T-helper 1 cell treated with Interleukin-12 subunit alpha and Interleukin-12 subunit beta and Interleukin-4 antibody, amounts not matched to agents 30 μg/mL and 1 μg/mL, for 36 hours (primary cell): ENCODE measurements at regions not wholly inside any gene's neighbourhood (a gene's known extent, or its start where the extent isn't known, plus 50 kb on each side); places are given as distances from the start of the nearest gene placed in this dataset.

Source experiments
- H3K27ac Mint-ChIP-seq: one replicate; pipeline ENCODE4 v1.8.0; 2021; ENCODE audit warnings: mild to moderate bottlenecking, mixed read lengths
- H3K27me3 Mint-ChIP-seq: one replicate; pipeline ENCODE4 v1.8.0; 2021; ENCODE audit warnings: low read depth, mixed read lengths
- H3K36me3 Mint-ChIP-seq: one replicate; pipeline ENCODE4 v1.8.0; 2021; ENCODE audit warnings: low read depth, mixed read lengths
- H3K4me1 Mint-ChIP-seq: one replicate; pipeline ENCODE4 v1.8.0; 2021; ENCODE audit warnings: low read depth, mixed read lengths
- H3K4me3 Mint-ChIP-seq: one replicate; pipeline ENCODE4 v1.8.0; 2021; ENCODE audit warnings: mild to moderate bottlenecking, moderate library complexity, mixed read lengths
- H3K9me3 Mint-ChIP-seq: one replicate; pipeline ENCODE4 v1.8.0; 2021; ENCODE audit warnings: mixed read lengths

- Mint-ChIP-seq H3K4me1 (no peaks in the 10 kb centered on the region), H3K27ac (no peak overlapping the region), H3K4me3 (no peak overlapping the region), H3K27me3 (no peaks in the 10 kb centered on the region), H3K9me3 (peaks cover 4% of the 10 kb centered on the region), H3K36me3 (no peaks in the 10 kb centered on the region)
These were observed 434.6 kb downstream of the TAF11L14 start for GRCh38 chr5:18068826-18069225.

- Mint-ChIP-seq H3K9me3 (peaks cover 4% of the 10 kb centered on the region), H3K4me1 (no peaks in the 10 kb centered on the region), H3K27ac (no peak overlapping the region), H3K36me3 (no peaks in the 10 kb centered on the region), H3K27me3 (no peaks in the 10 kb centered on the region), H3K4me3 (no peak overlapping the region)
These were observed 435.5 kb downstream of the TAF11L14 start for GRCh38 chr5:18069790-18070189.

- H3K27me3 Mint-ChIP-seq = no peaks in the 10 kb centered on the region
- no peak overlapping the region for H3K27ac Mint-ChIP-seq
- H3K9me3 Mint-ChIP-seq = peaks cover 9% of the 10 kb centered on the region
- H3K36me3 Mint-ChIP-seq = no peaks in the 10 kb centered on the region
- no peak overlapping the region for H3K4me3 Mint-ChIP-seq
- H3K4me1 Mint-ChIP-seq = no peaks in the 10 kb centered on the region
These were observed 438.3 kb downstream of the TAF11L14 start for GRCh38 chr5:18072600-18072999.

GRCh38 chr5:18074961-18075360 lies 440.7 kb downstream of the TAF11L14 start:
- Mint-ChIP-seq H3K4me1 (no peaks in the 10 kb centered on the region), H3K4me3 (no peak overlapping the region), H3K9me3 (peaks cover 13% of the 10 kb centered on the region), H3K27me3 (no peaks in the 10 kb centered on the region), H3K27ac (no peak overlapping the region), H3K36me3 (no peaks in the 10 kb centered on the region)

GRCh38 chr5:18078157-18078556 lies 443.9 kb downstream of the TAF11L14 start:
- Mint-ChIP-seq H3K4me1 (no peaks in the 10 kb centered on the region), H3K9me3 (peaks cover 13% of the 10 kb centered on the region), H3K27me3 (no peaks in the 10 kb centered on the region), H3K36me3 (no peaks in the 10 kb centered on the region), H3K27ac (no peak overlapping the region), H3K4me3 (no peak overlapping the region)

GRCh38 chr5:18079831-18080230 lies 445.6 kb downstream of the TAF11L14 start:
- Mint-ChIP-seq H3K27ac (no peak overlapping the region), H3K36me3 (no peaks in the 10 kb centered on the region), H3K9me3 (peaks cover 13% of the 10 kb centered on the region), H3K4me3 (no peak overlapping the region), H3K27me3 (no peaks in the 10 kb centered on the region), H3K4me1 (no peaks in the 10 kb centered on the region)

- H3K36me3 Mint-ChIP-seq = no peaks in the 10 kb centered on the region
- peaks cover 11% of the 10 kb centered on the region for H3K9me3 Mint-ChIP-seq
- H3K4me1 Mint-ChIP-seq = no peaks in the 10 kb centered on the region
These were observed 453.8 kb downstream of the TAF11L14 start for GRCh38 chr5:18088020-18088579.

GRCh38 chr5:18090177-18090576 lies 455.9 kb downstream of the TAF11L14 start:
- H3K36me3 Mint-ChIP-seq = no peaks in the 10 kb centered on the region
- no peaks in the 10 kb centered on the region for H3K27me3 Mint-ChIP-seq

More at GRCh38 chr5:18088020-18088579, 453.8 kb downstream of the TAF11L14 start:
- no peak overlapping the region for H3K27ac Mint-ChIP-seq
- H3K27me3 Mint-ChIP-seq = no peaks in the 10 kb centered on the region
- no peak overlapping the region for H3K4me3 Mint-ChIP-seq

GRCh38 chr5:18091142-18091541 lies 456.9 kb downstream of the TAF11L14 start:
- no peaks in the 10 kb centered on the region for H3K27me3 Mint-ChIP-seq
- H3K36me3 Mint-ChIP-seq = no peaks in the 10 kb centered on the region
- no peaks in the 10 kb centered on the region for H3K4me1 Mint-ChIP-seq
- H3K4me3 Mint-ChIP-seq = no peak overlapping the region
- H3K27ac Mint-ChIP-seq = no peak overlapping the region
- H3K9me3 Mint-ChIP-seq = peaks cover 9% of the 10 kb centered on the region

More at GRCh38 chr5:18090177-18090576, 455.9 kb downstream of the TAF11L14 start:
- H3K4me3 Mint-ChIP-seq = no peak overlapping the region
- H3K4me1 Mint-ChIP-seq = no peaks in the 10 kb centered on the region
- H3K27ac Mint-ChIP-seq = no peak overlapping the region
- H3K9me3 Mint-ChIP-seq = peaks cover 11% of the 10 kb centered on the region

- Mint-ChIP-seq H3K4me1 (no peaks in the 10 kb centered on the region), H3K27me3 (no peaks in the 10 kb centered on the region), H3K9me3 (peaks cover 10% of the 10 kb centered on the region), H3K36me3 (no peaks in the 10 kb centered on the region), H3K27ac (no peak overlapping the region), H3K4me3 (no peak overlapping the region)
These were observed 457.5 kb downstream of the TAF11L14 start for GRCh38 chr5:18091758-18092157.

GRCh38 chr5:18095061-18095460 lies 460.8 kb downstream of the TAF11L14 start:
- no peak overlapping the region for H3K27ac Mint-ChIP-seq
- no peaks in the 10 kb centered on the region for H3K27me3 Mint-ChIP-seq
- peaks cover 3% of the 10 kb centered on the region for H3K9me3 Mint-ChIP-seq
- H3K4me3 Mint-ChIP-seq = no peak overlapping the region
- H3K4me1 Mint-ChIP-seq = no peaks in the 10 kb centered on the region
- no peaks in the 10 kb centered on the region for H3K36me3 Mint-ChIP-seq

- Mint-ChIP-seq H3K9me3 (peaks cover 3% of the 10 kb centered on the region), H3K4me3 (no peak overlapping the region), H3K4me1 (no peaks in the 10 kb centered on the region), H3K27me3 (no peaks in the 10 kb centered on the region), H3K27ac (no peak overlapping the region), H3K36me3 (no peaks in the 10 kb centered on the region)
These were observed 463.6 kb downstream of the TAF11L14 start for GRCh38 chr5:18097817-18098216.

GRCh38 chr5:18098691-18099090 lies 464.4 kb downstream of the TAF11L14 start:
- no peaks in the 10 kb centered on the region for H3K36me3 Mint-ChIP-seq
- H3K27ac Mint-ChIP-seq = no peak overlapping the region
- H3K4me3 Mint-ChIP-seq = no peak overlapping the region
- peaks cover 3% of the 10 kb centered on the region for H3K9me3 Mint-ChIP-seq
- no peaks in the 10 kb centered on the region for H3K27me3 Mint-ChIP-seq
- H3K4me1 Mint-ChIP-seq = no peaks in the 10 kb centered on the region

GRCh38 chr5:18099261-18099660 lies 465.0 kb downstream of the TAF11L14 start:
- Mint-ChIP-seq H3K27me3 (no peaks in the 10 kb centered on the region), H3K27ac (no peak overlapping the region), H3K4me1 (no peaks in the 10 kb centered on the region), H3K36me3 (no peaks in the 10 kb centered on the region), H3K4me3 (no peak overlapping the region), H3K9me3 (peaks cover 3% of the 10 kb centered on the region)

- Mint-ChIP-seq H3K36me3 (no peaks in the 10 kb centered on the region), H3K4me3 (no peak overlapping the region), H3K27me3 (no peaks in the 10 kb centered on the region), H3K4me1 (no peaks in the 10 kb centered on the region), H3K27ac (no peak overlapping the region), H3K9me3 (no peaks in the 10 kb centered on the region)
These were observed 467.3 kb downstream of the TAF11L14 start for GRCh38 chr5:18101532-18101931.

- no peak overlapping the region for H3K4me3 Mint-ChIP-seq
These were observed 468.5 kb downstream of the TAF11L14 start for GRCh38 chr5:18102733-18103132.

More at GRCh38 chr5:18102733-18103132, 468.5 kb downstream of the TAF11L14 start:
- Mint-ChIP-seq H3K36me3 (no peaks in the 10 kb centered on the region), H3K27ac (no peak overlapping the region), H3K9me3 (peaks cover under 1% of the 10 kb centered on the region), H3K27me3 (no peaks in the 10 kb centered on the region), H3K4me1 (no peaks in the 10 kb centered on the region)
